GM18907 (cell line): ENCODE measurements at regions not wholly inside any gene's neighbourhood (a gene's known extent, or its start where the extent isn't known, plus 50 kb on each side); places are given as distances from the start of the nearest gene placed in this dataset.
"Not testable (repeated sequence)": the region's sequence is repeated elsewhere in the genome, so short reads cannot be mapped to it uniquely, and the experiment has no call there.

Source experiments
- ATAC-seq: cut with Tn5 transposase; IDR thresholded peaks from one replicate; pipeline ENCODE4 v1.9.1; 2021; ENCODE audit warnings: mild to moderate bottlenecking, moderate library complexity; ENCODE audit not compliant: unreplicated experiment

DNA sequence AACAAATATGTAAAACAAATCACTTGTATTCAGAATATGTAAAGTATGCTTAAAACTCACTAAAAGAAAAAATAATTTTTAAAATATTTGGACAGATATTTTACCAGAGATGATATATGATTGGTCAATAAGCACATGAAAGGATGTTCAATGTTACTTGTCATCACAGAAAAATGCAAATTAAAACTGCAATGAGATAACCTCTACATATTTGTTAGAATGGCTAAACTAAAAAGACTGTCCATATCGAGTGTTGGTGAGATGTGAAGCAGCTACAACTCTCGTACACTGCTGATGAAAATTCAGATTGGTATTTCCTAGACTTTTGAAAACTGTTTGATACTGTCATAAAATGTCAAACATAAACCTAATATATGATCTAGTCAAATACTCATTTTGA is 685.1 kb downstream of the DTWD2 start:
- no peak for ATAC-seq

DNA sequence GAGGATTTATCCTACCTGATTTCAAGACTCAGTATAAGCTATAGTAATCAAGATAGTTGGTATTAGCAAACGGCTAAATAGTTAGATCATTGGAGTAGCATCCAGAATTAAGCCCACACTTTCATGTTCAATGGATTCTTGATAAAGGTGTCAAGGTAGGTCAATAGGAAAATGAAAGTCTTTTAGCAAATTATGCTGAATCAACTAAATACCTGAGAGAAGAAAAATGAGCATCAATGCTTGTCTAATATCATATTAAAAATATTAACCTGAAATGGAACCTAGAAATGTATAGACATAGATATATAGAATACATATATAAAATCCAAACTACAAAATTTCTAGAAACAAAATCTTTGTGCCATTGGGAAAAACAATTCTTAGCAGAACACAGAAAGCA is 685.6 kb downstream of the DTWD2 start:
- no peak for ATAC-seq

DNA sequence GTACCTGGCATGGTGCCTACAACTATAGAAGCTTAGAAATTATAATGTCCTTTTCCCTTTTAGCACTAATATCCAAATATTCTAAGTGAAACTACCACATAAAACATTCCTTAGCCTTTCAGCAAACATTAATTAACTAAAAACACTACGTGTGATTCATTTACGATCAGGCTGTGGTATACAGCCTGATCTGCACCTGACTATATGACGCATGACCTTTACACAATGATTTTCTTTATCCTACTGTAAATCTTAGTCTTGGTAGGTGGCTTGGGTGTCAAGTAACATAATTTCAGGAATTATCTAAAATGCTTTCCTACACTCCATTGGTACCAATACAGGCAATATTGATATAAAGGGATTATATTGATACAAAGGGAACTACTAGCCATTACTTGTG is 686.7 kb downstream of the DTWD2 start:
- ATAC-seq, result no peak

DNA sequence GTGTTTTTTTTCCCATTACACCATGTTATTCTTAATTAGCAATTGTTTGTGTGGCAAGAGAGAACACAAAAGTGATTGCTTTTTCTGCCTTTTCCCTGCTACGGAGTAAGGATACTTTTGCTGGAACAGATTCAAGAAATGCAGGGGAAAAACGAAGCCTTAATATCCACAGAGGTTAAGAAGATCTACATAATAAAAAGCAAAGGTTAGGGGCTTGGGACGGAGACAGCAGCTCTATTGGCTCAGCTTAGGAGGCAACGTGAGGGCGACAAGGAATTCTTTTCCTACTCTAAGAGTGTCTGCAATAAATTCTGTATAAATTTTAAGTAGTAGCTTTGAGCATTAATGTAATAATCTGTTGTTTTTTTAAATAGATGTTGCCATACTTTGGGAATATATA is 693.3 kb downstream of the DTWD2 start:
- no peak for ATAC-seq

DNA sequence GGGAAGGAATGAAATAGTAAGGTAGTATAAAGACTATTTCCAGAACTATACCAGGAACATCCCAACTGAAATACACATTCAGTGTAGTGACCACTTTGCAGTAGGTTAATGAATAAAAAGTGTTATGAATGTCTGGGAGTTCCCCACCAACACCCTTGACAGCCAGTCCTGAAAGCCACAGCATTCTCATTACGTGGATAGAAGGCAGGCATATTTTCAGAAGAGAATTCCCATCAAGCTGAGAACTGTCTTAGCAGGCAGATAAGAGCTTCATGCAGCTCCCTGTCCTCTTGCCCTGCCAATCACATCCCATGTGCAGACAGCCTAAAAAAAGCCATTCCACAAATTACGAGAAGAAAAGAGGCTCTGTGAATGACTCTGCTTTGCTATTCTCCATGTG is 695.0 kb downstream of the DTWD2 start:
- peak; percentile 83 for ATAC-seq

DNA sequence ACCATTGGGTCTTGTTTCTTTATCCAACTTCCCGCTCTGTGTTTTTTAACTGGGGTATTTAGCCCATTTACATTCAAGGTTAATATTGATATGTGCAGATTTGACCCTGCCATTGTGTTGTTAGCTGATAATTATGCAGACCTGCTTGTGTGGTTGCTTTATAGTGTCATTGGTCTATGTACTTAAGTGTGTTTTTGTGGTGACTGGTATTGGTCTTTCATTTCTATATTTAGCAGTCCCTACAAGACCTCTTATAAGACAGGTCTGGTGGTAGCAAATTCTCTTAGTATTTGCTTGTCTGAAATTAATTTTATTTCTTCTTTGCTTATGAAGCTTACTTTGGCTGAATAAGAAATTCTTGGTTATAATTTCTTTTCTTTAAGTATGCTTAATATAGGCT is 698.1 kb downstream of the DTWD2 start:
- ATAC-seq, result no peak

DNA sequence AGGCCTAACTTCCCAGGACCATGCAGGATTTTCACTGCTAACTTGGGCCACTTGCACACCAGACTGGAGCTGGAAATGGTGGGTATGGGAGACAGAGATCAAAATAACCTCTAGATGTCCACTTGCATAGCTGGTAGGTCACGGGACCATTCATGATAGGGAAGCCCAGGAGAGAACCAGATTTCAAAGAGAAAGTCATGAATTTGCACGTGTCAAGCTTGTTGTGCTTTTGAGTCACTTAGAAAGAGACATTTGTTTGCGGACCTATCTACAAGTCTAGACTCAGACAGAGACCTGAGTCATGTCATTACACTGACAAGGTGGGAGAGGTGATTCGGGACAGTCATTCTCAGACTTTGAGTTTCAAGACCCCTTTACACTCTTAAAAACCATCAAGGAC is 704.1 kb downstream of the DTWD2 start:
- ATAC-seq, result not testable (repeated sequence)

DNA sequence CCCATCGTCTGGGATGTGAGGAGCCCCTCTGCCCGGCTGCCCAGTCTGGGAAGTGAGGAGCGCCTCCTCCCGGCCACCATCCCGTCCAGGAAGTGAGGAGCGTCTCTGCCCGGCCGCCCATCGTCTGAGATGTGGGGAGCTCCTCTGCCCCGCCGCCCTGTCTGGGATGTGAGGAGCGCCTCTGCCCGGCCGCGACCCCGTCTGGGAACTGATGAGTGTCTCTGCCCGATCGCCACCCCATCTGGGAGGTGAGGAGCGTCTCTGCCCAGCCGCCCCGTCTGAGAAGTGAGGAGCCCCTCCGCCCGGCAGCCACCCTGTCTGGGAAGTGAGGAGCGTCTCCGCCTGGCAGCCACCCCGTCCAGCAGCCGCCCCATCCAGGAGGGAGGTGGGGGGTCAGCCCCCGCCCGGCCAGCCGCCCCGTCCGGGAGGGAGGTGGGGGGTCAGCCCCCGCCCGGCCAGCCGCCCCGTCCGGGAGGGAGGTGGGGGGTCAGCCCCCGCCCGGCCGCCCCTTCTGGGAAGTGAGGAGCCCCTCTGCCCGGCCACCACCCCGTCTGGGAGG is 705.8 kb downstream of the DTWD2 start:
- ATAC-seq, result not testable (repeated sequence)

DNA sequence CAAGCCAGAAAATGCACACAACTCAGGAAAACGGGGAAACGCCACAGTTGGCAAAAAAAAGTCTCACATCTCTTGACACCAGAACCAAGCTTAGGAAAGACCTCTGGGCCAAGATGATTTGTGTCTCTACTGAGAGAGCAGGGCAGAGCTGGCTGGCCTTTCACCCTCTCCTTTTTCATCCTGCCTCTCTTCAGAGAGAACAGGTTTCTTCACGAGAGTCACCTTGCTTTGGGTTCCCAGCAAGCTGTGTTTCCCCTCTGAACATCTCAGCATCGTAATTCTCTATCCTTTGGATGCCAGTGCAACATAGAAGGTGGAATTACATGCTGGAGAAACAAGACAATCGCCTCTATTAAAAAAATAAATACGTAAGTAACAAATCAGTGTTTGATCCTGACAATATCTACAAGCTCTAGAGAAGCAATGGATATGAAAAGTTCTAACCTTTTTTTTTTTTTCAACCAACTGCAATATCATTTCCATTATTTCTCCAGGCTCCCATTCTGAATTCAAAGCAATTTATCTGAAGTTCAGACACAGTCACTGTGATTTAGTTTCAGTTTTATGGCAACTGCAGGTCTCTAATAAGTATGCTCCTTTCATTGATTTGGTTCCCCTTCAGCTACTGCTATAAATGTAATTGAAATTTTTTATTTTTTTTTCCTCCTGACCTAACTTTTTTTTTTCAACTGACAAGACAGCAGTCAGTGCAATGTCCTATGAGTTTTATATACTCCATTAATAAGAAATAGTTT is 708.6 kb downstream of the DTWD2 start:
- no peak for ATAC-seq

DNA sequence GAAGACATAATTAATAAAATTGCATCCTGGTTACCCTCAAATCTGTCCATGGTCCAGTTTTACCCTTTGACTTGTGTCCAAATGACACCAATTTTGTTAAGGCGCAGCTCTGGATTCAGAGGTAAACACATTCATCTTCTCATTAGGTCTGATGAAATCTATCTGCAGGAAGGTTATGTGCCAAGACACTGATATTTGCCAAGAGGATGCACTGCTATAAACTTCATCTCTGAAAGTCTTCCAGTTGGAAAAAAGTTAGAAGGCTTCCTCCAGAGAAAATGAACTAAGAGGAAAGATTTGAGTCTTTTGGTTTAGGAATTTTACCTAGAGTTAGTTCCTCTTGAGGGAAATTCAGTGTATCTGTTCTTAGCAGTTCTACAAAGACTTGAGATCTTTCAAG is 717.8 kb downstream of the DTWD2 start:
- ATAC-seq, result no peak

DNA sequence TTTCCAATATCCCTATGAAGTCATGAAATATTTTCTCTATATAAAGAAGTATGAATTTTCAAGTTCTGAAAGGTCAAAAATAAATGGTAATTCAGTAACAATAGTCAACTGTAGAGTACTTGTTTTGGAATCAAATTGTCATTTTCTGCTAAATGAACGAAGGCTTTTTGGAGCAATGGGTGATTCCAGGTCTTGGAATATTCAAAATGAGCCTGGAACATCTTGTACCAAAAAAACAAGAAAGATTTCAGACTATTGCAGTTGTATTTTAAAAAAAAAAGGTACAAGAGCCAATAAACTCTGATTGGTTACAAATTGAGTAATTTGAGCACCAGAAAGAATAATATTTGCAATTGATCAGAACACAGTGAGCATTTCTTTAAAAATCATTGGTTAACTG is 730.1 kb downstream of the DTWD2 start:
- no peak for ATAC-seq

DNA sequence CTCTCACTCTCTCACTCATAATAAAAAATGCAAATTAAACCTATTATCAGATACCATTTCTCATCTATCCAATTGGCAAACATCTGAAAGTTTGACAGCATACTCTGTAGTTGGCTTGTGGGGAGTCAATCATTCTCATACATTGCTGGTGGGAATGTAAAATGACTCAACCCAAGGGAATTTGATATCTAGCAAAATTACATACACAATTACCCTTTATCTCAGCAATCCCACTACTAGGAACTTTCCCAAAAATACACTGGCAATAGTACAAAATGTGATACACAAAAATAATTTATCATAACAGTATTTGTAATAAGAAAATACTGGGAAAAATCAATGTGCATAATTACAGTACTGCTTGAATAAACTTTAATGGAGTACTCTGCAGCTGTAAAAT is 731.3 kb downstream of the DTWD2 start:
- no peak for ATAC-seq

DNA sequence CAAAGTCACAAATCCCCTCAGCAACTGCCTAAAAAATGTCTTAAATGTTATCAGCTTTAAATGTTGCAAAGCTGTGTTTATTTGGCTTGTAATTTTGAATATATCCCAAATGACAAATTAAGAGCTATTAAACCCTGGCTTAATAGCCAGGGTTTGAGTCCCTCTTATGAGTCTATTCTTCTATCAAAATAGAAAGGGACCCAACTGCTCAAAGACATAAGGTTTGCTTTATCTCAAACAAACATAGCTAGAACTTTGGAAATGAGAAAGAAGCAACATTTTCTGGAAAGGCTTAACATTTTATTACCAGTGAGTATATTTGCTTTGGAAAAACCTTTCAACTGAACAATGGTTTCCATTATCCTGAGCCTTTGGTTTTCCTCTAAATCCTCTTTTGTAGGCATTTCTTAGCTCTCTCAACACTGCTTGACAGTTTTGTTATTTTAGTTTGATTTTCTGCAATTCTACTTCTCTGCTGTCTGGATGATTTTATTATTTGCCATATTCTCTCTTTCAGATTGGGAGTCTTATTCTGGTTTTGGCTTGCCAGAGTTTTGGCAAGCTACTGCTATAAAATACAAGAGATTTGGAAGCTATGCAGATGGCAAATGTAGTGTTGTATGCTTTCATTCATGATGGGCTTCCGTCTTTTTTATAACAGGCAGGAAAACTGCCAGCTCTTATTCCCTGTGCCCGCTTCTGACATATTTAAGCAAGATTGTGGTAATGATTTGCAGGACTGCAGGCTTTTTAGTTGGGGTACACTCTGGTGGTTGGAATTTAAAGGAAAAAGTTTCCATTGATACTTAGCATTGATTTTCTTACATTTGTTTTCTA is 734.9 kb downstream of the DTWD2 start:
- no peak for ATAC-seq

DNA sequence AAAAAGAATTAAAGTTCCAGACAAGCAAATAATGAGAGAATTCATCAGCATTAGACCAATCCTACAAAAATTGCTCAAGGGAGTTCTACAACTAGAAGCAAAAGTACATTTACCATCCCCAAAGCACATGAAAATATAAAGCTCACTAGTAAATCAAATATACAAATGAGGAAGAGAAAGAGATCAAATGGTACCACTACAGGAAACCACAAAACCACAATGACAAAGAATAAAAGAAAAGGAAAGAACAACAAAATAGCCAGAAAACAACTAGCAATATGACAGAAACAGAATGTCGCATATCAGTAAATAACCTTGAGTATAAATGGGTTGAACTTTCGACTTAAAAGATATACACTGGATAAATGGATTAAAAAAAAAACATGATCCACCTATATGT is 739.0 kb downstream of the DTWD2 start:
- peak; percentile 63 for ATAC-seq

DNA sequence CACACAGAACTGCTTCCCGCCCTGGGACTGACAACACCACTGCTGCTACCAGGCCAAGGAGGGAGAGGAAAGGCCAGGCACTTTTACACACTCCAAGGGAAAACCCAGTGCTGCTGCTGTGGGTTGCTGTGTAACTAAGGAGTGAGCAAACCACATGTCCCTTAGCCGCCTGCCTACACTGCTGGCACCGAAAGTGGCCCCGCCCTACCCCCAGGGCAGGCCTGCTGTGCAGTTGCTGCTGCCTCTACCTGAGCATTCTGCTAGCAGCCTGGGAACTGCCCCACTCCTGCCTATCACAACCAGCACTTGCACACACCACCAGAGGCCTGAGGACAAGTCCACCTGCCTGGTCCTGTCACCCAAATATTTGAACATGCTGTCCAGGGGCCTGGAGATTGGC is 740.9 kb downstream of the DTWD2 start:
- ATAC-seq, result no peak

DNA sequence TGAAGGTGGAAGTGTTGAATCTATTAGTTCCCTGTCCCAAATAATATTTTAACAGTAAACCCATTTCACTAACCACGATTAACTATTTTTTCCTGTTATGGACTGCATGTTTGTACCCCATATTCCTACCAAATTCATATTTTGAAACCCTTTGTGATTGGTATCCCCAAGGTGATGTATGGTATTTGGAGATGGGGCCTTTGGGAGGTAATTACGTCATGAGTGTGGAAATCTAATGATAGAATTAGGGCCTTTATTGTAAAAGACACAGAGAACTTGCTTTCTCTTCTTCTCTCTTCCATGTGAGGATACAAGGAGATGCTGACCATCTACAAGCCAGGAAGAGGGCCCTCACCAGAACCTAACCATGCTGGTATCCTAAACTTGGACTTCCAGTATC is 744.7 kb downstream of the DTWD2 start:
- ATAC-seq, result no peak

DNA sequence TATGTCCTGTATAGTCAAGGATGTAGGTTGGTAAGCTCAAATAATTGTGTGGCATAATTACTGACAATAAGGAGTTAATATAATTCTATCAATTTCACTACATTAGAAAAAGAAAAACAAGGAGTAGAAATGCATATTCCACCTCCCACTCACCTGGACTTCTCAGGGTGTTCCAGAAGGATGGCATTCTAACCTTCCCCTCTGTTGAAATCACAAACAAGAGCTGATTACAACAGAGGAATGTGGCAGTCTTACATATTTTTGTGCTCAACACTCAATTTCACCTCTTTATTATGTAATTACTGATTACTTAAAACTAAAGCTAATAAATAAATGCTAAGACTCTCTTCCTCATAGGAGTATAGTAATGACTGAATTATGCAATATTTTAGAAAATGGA is 745.3 kb downstream of the DTWD2 start:
- no peak for ATAC-seq

DNA sequence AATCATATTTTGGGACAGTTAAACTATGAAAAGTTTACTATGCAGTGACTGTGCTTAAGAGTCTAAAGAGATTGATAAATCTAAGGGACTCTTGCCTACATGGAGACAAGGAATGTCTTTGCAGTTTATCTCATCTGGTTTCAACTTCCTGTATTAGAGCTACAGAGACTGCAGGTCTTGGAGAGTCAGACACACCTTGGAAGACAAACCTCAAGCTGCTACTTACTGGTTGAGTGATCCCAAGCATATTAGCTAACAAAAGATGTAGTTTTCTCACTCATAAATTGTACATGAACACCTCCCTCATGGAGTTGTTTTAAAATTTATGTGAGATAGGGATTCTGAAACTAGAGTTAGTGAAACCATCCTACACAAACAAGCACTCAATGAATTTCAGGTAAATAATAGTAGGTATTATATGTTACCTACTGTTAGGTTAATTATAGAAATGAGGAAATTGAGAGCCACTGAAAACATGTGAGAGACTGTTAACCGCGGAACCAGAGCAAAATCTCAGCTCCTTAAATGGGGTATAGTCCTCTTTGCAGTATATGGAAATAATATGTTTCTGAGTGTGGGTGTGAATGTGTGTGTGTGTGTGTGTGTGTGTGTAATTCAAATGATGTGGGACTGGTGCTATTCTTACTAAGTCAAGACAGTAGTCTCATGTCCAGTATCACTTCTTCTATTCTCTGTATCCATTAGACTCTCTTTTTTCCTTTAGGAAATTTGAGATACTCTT is 752.1 kb downstream of the DTWD2 start:
- no peak for ATAC-seq

DNA sequence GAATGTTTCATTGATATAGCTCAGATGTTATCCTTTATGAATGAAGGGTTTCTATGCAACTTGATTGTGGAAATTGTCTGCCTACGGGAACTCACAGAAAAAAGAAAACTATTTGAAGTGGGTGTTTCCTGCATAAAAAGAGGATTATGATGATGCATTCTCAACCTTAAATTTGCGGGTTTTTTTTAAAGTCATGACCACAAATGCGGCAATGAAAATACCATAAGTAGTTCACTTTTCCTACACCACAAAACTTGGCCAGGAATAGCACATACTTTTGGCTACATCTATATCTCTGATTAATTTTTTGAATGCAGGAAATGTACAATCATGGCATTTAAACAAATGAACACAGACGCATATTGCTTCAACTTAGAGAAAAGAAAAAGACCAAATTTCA is 754.7 kb downstream of the DTWD2 start:
- no peak for ATAC-seq

DNA sequence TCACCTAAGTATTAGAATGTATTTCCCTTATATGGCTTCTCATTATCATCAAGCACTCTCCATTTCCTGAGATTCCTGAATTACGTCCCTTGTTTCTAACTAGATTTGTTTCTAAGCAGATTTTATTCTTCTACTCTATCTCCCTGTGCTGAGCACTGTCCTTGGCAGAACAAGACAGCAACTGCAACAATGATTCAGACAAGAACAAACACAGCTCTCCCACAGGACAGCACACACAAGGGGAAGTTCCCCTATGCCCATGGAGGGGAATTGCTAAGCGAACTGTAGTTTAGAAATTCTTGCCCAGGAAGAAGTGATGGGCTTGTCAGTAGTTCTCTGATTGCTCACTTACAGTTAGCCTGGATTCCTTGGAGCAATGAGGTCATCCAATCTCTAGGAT is 759.9 kb downstream of the DTWD2 start:
- no peak for ATAC-seq

DNA sequence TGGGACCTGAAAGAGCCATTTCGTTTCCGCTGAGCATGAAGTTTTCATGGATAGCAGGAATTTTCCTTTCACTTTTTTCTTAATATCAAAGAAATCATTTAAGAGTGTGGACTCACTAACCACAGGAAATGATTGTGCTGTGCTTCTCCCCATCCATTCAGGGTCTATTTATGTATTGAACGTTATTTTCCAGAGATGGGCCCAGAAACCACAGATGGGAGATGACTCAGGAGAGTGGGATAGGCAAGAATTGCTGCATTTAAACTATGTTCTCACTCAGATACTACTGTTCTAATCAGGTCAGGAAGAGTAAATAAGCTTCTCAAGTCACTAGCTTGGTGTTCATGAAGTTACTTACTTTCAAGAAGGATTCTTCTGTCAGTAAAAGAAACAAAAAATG is 763.8 kb downstream of the DTWD2 start:
- ATAC-seq, result no peak
